Effector memory CD4-positive, alpha-beta T cell (primary cell): ENCODE measurements at regions not wholly inside any gene's neighbourhood (a gene's known extent, or its start where the extent isn't known, plus 50 kb on each side); places are given as distances from the start of the nearest gene placed in this dataset.

ENCODE experiments used
- DNase-seq, 3 donors: peaks; one replicate each; pipeline ENCODE4 v3.0.0-alpha.2; 2020
- H3K27ac ChIP-seq: 2 replicates; pipeline ENCODE4 v1.7.0; 2013; ENCODE audit warnings: mild to moderate bottlenecking, low read length, moderate library complexity; ENCODE audit not compliant: insufficient read depth, poor library complexity, severe bottlenecking
- H3K27me3 ChIP-seq: replicated peaks from 2 replicates; pipeline ENCODE4 v1.7.0; 2013; ENCODE audit warnings: mild to moderate bottlenecking, low read length; ENCODE audit not compliant: insufficient read depth, control insufficient read depth, poor library complexity, severe bottlenecking
- H3K36me3 ChIP-seq: 2 replicates; pipeline ENCODE4 v1.7.0; 2013; ENCODE audit warnings: mild to moderate bottlenecking, low read length, moderate library complexity; ENCODE audit not compliant: control insufficient read depth, insufficient read depth
- H3K4me1 ChIP-seq: 2 replicates; pipeline ENCODE4 v1.7.0; 2013; ENCODE audit warnings: low read length, mild to moderate bottlenecking; ENCODE audit not compliant: control insufficient read depth, insufficient read depth, poor library complexity, severe bottlenecking
- H3K4me3 ChIP-seq: 2 replicates; pipeline ENCODE4 v1.7.0; 2013; ENCODE audit warnings: low read length, low read depth, mild to moderate bottlenecking; ENCODE audit not compliant: insufficient read depth, poor library complexity, severe bottlenecking
- H3K9me3 ChIP-seq: 2 replicates; pipeline ENCODE4 v1.7.0; 2013; ENCODE audit warnings: mild to moderate bottlenecking, low read length, moderate library complexity; ENCODE audit not compliant: control insufficient read depth

GRCh38 chr16:80273635-80274538 lies 266.9 kb upstream of the DYNLRB2 start:
- H3K36me3 ChIP-seq: no peaks in the 10 kb centered on the region
- H3K27me3 ChIP-seq: no peaks in the 10 kb centered on the region
- H3K4me1 ChIP-seq: no peaks in the 10 kb centered on the region
- DNase-seq: no peak
- no peak overlapping the region for H3K4me3 ChIP-seq
- no peak overlapping the region for H3K27ac ChIP-seq
- no peaks in the 10 kb centered on the region for H3K9me3 ChIP-seq

DNA sequence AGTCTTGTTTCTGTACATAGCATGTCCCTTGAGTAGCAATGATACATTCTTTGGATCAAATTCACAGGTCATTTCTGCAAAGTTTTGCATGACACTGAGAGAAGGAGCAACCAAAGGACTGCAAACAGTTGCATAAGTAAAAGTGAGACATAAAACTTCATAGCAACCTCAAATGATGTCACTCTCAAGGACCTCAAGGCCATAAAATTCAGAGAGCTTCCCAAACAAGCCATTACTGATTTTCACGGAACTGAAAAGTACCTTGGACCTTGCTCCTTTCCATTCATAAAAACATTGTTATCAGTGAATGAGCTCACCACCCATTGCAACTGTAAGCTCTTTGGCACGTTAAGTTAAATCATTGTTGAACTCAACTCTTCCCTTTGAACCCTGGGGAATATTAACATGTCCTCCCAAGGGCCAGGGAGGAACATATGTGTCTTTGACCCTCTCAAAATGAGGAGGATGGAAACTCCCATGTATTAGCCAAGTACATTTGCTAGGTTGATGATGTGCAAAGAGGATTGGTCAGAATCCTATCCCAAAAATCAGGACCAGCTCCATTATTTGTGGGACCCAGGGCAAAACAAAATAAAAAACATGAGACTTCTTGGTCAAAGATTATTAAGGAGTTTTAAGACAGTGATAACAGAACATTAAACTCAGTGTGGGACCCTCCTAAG lies 275.0 kb upstream of the DYNLRB2 start:
- no peak overlapping the region for H3K4me3 ChIP-seq
- no peak overlapping the region for H3K27ac ChIP-seq
- no peaks in the 10 kb centered on the region for H3K27me3 ChIP-seq
- no peaks in the 10 kb centered on the region for H3K4me1 ChIP-seq
- H3K36me3 ChIP-seq: no peaks in the 10 kb centered on the region
- no peak for DNase-seq
- no peaks in the 10 kb centered on the region for H3K9me3 ChIP-seq

- Histone ChIP-seq H3K4me3 (no peak overlapping the region), H3K9me3 (no peaks in the 10 kb centered on the region), H3K4me1 (no peaks in the 10 kb centered on the region), H3K36me3 (no peaks in the 10 kb centered on the region), H3K27ac (no peak overlapping the region), H3K27me3 (no peaks in the 10 kb centered on the region)
- DNase-seq: no peak
Observed at GRCh38 chr16:80263848-80264694, 276.7 kb upstream of the DYNLRB2 start.

DNA sequence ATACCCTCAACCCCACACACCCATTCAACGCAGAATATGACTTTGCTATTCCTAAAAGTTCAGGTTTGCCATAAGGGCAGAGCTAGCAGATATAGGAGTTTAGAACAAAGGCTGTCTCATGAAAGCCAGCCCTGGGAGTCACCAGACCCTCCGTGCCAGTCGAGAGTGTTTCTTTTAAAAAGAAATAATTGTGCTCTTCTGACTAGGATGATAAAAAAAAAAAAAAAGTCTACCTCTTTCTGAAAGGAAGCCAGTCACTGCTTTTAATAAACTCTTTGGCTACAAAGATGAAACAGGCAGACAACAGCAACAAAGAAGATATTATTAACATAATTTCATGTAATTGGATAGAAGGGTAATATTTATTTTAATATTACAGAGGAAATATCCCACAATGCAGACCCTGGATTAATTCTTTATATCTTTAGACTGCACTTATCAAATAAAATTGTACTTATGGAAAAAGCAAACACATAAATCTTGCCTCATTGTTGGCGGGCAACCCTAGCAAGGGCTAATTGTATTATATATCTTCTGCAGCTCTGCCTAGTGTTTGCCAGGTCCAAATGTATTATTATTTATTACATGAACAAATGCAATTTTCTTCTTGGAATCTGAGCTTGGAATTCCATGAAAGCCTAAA lies 277.5 kb upstream of the DYNLRB2 start:
- Histone ChIP-seq H3K9me3 (no peaks in the 10 kb centered on the region), H3K27me3 (no peaks in the 10 kb centered on the region), H3K36me3 (no peaks in the 10 kb centered on the region), H3K4me3 (no peak overlapping the region), H3K27ac (no peak overlapping the region), H3K4me1 (no peaks in the 10 kb centered on the region)
- no peak for DNase-seq

- Histone ChIP-seq H3K36me3 (no peaks in the 10 kb centered on the region), H3K27ac (no peak overlapping the region), H3K27me3 (no peaks in the 10 kb centered on the region), H3K4me3 (no peak overlapping the region), H3K4me1 (no peaks in the 10 kb centered on the region), H3K9me3 (no peaks in the 10 kb centered on the region)
- DNase-seq: no peak
Observed at GRCh38 chr16:80260906-80261311, 279.9 kb upstream of the DYNLRB2 start.

- Histone ChIP-seq H3K36me3 (no peaks in the 10 kb centered on the region), H3K27me3 (no peaks in the 10 kb centered on the region), H3K27ac (no peak overlapping the region), H3K9me3 (no peaks in the 10 kb centered on the region), H3K4me1 (no peaks in the 10 kb centered on the region), H3K4me3 (no peak overlapping the region)
- no peak for DNase-seq
Observed at GRCh38 chr16:80259290-80259805, 281.4 kb upstream of the DYNLRB2 start.

- Histone ChIP-seq H3K27me3 (no peaks in the 10 kb centered on the region), H3K4me3 (no peak overlapping the region)
Observed at GRCh38 chr16:80258407-80258806, 282.4 kb upstream of the DYNLRB2 start.

GRCh38 chr16:80254970-80255369 lies 285.8 kb upstream of the DYNLRB2 start:
- Histone ChIP-seq H3K4me3 (no peak overlapping the region), H3K27ac (no peak overlapping the region), H3K4me1 (no peaks in the 10 kb centered on the region), H3K9me3 (no peaks in the 10 kb centered on the region), H3K36me3 (no peaks in the 10 kb centered on the region), H3K27me3 (no peaks in the 10 kb centered on the region)
- DNase-seq: no peak

More at GRCh38 chr16:80258407-80258806, 282.4 kb upstream of the DYNLRB2 start:
- no peaks in the 10 kb centered on the region for H3K36me3 ChIP-seq
- no peaks in the 10 kb centered on the region for H3K4me1 ChIP-seq
- no peaks in the 10 kb centered on the region for H3K9me3 ChIP-seq
- DNase-seq: no peak
- H3K27ac ChIP-seq: no peak overlapping the region

DNA sequence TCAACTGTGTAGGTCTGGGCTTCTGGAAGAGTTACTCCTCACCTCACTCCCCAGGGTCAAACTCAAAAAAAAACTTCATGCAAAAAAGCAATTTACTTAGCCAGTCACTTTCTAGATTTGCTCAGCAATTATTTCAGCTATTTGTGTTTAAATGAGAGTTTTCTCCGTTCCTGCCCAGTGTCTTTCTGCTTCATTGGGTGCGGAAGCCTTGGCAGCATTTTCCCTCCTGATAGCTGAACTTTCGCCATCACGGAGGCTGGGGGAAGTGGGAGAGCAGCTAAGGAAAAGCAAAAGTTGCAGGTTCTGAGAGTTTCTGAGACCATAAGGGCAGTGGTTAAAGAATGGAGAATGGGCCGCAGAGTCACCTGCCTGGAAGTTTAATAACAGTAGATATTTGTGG lies 287.1 kb upstream of the DYNLRB2 start:
- Histone ChIP-seq H3K27ac (no peak overlapping the region), H3K27me3 (no peaks in the 10 kb centered on the region), H3K9me3 (no peaks in the 10 kb centered on the region), H3K4me3 (no peak overlapping the region), H3K36me3 (no peaks in the 10 kb centered on the region), H3K4me1 (no peaks in the 10 kb centered on the region)
- DNase-seq: no peak
